GM19324 (cell line): ENCODE measurements at regions not wholly inside any gene's neighbourhood (a gene's known extent, or its start where the extent isn't known, plus 50 kb on each side); places are given as distances from the start of the nearest gene placed in this dataset.

Source experiments
- ATAC-seq: cut with Tn5 transposase; IDR thresholded peaks from one replicate; pipeline ENCODE4 v1.9.1; 2021; ENCODE audit warnings: mild to moderate bottlenecking, moderate library complexity; ENCODE audit not compliant: unreplicated experiment, low FRiP score

DNA sequence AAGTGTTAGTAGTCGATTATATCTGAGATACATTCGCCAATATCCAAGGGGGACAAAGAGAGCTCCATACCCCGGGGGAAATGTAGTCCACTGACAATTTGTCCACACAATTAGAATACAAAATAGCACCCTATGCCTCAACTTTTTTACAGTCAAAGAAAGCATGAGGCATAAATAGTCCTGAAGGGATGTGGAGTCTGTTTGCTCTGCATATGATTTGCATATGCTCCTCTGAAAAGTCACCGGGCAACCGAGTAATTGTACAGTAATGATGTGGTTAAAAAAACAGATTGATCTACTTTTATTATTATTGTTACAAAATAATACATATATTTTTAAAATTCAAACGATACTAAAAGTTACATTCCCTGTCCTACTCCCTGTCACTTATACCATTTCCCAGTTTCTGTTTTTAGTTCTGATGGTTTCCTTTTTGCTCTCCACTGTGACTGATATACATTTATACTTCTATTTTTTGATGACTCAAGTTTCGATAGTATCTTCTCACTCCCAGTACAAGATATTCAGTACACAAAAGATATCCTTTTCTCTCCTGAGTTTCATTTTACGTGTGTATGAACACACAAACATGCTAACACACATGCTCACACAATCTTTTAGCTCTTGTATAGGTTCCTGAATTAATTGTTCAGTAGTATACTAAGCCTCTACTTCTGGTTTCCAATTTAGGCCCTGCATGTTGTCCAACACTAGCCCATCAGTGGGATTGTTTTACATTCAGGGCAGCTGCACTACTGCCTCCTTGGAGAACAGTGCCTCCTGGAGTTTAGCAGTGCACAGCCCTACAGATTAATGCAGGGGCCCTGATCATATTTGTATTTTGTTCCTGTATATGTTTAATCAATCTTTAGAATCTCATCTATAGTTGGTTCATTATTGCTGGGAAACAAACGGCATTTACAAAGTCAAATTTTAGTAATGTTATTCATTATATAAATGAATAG, 130.9 kb downstream of the TES start:
- no peak for ATAC-seq

DNA sequence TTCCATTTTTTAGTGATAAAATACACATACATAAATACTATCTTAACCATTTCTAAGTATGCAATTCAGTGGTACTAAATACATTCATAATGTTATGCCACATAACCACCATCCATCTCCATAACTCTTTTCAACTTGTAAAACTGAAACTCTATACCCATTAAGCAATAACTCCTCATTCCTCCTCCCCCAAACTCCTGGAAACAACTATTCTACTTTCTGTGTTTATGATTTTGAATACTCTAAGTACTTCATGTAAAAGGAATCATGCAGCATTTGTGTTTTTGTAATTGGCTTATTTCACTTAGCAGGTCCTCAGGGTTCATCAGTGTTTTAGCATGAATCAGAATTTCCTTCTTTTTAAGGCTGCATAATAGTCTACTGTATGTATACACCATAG, 131.8 kb downstream of the TES start:
- ATAC-seq = no peak

DNA sequence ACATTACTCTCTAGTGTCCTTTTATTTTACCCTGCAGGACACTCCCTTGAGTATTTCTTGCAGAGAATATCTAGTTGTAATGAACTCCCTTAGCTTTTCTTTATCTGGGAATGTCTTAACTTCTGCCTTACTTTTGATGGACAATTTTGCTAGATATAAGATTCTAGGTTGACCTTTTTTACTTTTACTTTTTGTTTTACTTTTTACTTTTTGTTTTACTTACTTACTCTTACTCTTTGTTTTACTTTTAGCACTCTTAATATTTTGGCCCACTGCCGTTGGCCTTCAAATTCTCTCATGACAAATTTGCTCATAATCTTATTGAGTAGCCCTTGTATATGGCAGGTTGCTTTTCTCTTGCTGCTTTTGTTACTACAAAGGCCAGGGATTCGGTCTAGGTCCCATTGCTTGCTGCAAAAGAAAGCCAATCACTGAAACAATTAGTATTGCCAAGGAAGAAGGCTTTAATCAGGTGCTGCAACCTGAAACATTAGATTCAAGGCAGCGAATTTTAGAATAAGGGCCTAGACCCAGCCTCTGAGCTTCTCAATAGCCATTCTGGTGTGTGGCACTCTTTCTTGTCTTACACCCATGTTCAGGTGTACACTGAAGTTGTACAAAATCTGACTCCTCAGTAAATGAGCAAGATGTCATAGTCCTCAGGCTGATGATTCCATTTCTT, 137.0 kb downstream of the TES start:
- no peak for ATAC-seq

DNA sequence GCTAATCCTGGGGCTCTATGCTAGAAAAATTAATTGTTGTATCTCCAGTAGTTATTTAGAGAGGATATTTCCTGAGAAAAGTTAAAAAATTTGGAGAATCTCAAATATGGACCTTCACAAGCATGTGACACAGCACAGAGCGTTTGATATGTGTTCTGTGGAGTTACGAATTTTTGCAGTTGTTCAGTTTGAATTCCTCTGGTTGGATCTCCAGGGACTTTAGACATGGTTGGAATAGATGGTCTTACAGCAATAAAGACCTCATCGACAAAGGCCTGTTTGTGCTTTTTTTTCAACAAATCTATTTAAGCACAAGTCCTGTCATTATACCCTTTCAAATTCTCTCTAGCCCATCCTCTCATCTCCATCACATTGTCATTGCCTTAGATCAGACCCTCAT, 138.0 kb downstream of the TES start:
- no peak for ATAC-seq

DNA sequence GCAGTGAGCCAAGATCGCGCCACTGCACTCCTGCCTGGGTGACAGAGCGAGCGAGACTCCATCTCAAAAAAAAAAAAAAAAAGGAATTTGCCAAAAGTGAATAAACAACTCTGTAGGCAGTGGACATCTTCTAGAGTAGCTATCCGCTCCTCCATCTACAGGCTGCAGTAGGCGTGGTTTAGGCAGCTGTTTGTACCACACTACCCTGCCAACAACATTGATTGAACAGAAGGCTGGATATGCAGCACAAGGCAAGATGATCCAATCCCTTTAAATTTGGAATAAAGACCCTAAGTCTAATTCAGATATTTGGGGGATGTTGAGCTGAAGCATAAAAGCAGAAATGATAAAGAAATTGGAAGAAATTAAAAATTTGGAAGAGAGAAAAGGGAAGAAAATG, 141.6 kb downstream of the TES start:
- no peak for ATAC-seq

- ATAC-seq = no peak
Measured at GRCh38 chr7:116353647-116354046, 143.3 kb downstream of the TES start.

- no peak for ATAC-seq
Measured at GRCh38 chr7:116354171-116354545, 143.8 kb downstream of the TES start.

DNA sequence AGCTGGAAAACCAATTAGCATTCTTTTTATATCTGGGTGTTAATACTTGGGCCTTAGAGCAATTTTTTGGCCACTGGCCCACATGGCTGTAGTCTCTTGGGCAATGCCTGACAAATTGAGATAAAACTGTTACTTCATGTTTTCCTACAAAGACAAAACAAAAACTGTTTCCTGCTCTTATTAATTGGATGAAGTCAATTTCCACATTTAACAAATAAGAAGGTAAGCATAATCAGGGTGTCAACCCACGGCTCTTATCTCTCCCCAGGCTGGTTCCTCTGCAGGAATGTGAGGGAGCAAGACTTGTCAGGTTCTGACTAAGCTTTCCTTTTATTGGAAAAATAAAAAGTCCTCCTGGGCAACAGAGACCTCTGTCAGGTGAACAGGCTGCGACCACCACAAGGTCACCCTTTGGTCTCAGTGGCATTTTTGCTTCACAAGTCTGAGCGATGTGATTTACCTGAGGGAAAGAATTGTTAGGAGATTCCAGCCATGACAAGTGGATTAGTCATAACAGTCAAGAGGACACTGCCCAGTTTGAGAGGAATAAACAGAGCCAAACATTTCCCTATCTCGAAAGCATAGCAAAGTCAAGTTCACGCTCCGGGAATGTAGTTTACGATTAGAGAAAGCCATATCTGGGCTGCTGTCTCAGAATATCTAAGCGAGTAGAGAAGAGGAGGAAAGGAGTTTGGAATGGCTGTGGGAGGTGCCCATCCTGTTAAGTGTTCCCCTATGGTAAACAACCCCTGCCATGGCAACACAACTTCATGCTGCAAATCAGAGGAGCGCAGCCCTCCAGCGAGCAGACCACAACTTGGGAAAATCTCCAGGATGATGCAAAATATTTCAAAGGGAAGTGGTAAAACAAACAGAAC, 144.4 kb downstream of the TES start:
- no peak for ATAC-seq

DNA sequence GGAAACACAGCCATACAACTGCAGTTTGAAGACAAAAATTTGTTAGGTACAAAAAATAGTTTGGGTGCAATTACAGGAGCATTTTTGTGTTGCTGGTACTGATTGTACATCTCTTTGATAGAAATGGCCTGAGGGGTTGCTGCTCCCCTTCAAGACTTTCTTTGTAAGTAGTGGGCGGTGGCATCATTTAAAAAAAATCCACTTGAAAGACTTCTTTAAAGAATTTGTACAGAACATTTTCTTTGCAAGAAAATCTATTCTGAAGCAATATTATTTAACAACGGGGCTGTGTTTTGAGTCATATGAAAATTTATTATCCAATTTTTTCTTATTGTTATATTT, 144.1 kb upstream of the CAV2 start:
- ATAC-seq = no peak

- no peak for ATAC-seq
Measured at GRCh38 chr7:116356333-116356965, 143.1 kb upstream of the CAV2 start.

- ATAC-seq = no peak
Measured at GRCh38 chr7:116356979-116357378, 142.6 kb upstream of the CAV2 start.

- no peak for ATAC-seq
Measured at GRCh38 chr7:116357781-116358670, 141.5 kb upstream of the CAV2 start.

DNA sequence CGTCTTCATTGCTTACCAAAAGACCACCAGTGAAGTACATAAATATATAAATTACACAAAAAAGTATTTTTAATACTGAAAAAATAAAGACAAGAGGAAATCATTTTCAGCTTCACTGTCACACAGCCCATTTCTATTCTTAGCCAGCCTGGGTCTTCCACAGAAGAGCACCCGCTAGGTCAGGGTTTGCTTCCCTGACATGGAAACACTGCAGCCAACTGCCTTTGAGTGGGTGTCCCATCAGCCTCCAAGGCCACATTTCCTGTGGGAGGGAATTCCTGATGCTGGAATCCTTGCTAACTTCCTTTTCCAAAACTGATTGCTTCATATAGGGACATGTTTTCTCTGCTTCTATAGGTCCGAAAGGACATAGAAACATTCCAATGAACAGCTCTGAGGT, 137.8 kb upstream of the CAV2 start:
- no peak for ATAC-seq

DNA sequence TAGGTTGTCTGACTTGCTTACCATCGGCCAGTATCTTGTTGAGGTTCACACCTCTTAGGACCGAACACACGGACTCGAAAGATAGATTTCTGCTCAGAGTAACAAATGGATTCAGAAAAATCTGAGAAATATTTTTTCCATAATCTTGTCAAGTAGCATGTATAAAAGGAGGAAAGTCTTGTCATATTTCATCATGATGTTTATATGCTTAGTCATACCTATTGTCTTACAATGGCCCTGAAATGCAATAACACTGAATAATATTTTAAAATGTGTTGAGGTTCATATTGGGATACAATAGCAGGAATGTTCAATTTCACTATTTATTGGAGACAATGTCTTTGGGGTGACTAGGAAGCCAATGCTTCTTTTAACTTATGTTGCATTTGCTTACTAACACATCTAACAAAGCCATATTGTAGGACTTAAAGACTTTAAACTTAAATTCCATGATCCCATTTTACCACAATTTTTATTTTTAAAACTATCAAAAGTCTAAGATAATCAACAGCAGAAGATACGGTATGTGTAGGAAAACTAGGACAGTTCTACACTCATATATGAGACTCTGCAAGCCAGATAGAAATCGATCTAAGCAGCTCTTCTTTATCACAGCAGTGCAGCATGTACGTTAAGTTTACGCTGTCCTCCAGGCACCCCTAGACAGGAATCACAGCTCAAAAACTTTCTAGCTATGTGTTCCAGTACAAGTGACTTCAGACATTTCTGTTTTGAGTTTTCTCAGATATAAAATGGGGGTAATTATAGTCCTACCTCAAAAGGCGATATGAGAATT, 135.7 kb upstream of the CAV2 start:
- ATAC-seq = no peak

GRCh38 chr7:116364469-116364868, 135.1 kb upstream of the CAV2 start:
- no peak for ATAC-seq

DNA sequence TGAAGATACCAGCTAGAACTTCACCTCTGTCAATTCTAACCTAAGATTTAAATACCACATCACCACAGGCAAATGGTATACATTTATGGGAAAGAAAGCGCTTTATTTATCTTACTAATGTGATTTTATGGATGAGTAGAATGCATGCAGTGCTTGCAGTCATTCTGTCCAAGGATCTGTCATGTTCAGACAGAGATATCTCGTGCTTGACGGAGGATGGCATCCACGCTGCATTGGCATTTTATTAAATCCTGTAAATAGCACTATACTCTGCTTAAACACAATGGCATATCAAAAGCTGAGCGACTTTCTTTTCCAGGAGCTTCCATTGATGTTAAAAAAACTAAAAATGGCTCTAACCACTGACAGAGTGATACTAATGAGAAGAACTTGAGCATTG, 133.7 kb upstream of the CAV2 start:
- ATAC-seq = no peak

DNA sequence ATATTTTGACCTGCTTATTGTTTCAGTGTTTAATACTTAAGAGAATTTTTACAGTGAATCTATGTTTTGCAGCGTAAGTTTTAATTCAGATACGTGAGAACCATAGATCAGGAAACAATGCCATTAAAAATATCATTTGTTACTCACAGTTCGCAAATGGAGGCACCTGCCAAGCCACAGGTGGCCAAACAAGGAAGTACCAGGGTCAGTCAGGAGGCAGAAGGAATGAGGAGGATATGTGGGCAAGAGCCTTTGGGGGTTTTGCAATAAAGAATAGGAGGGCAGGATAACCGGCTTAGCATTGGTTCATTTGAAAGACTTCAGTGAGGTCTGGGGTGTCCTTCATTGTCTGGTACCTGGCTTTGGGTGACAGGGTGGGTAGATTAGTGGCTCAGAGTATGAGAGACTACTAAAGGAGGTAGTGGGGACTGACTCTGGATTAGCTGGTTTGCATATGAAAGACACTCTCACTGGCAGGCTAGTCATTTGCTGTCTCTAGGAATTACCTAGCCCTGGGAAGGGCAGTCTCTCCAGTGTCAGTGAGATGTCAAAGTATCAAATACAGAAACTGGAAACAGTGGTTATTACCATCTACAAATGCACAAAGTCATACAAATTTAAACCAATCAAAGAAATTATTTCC, 132.2 kb upstream of the CAV2 start:
- no peak for ATAC-seq

GRCh38 chr7:116368965-116369364, 130.6 kb upstream of the CAV2 start:
- ATAC-seq = no peak
